ENCODE measurements at regions not wholly inside any gene's neighbourhood (a gene's known extent, or its start where the extent isn't known, plus 50 kb on each side); places are given as distances from the start of the nearest gene placed in this dataset.

- no peaks in the 10 kb centered on the region for H3K27me3 Mint-ChIP-seq
- H3K36me3 Mint-ChIP-seq (ENCODE audit: insufficient read depth) = no peaks in the 10 kb centered on the region
- H3K4me3 Mint-ChIP-seq (ENCODE audit: low read depth) = no peak overlapping the region
- peak overlapping the region; percentile 47 for H3K27ac Mint-ChIP-seq
- peaks cover 7% of the 10 kb centered on the region for H3K9me3 Mint-ChIP-seq (ENCODE audit: low read depth)
- TF ChIP-seq CTCF (IDR thresholded peaks at IDR 0.05; ENCODE audit: unreplicated experiment) = no peak
- DNase-seq (ENCODE audit: low spot score, unreplicated experiment) = no peak
- H3K4me1 Mint-ChIP-seq (ENCODE audit: low read depth) = peaks cover 33% of the 10 kb centered on the region
Measured at GRCh38 chr13:73218181-73218580, 159.4 kb downstream of the KLF5 start.

- Mint-ChIP-seq H3K4me3 (ENCODE audit: low read depth) (no peak overlapping the region), H3K9me3 (ENCODE audit: low read depth) (peaks cover 7% of the 10 kb centered on the region), H3K36me3 (ENCODE audit: insufficient read depth) (peaks cover 2% of the 10 kb centered on the region), H3K27ac (peak overlapping the region; percentile 15), H3K27me3 (no peaks in the 10 kb centered on the region), H3K4me1 (ENCODE audit: low read depth) (peaks cover 25% of the 10 kb centered on the region)
- no peak for DNase-seq (ENCODE audit: low spot score, unreplicated experiment)
- TF ChIP-seq CTCF (IDR thresholded peaks at IDR 0.05; ENCODE audit: unreplicated experiment) = no peak
Measured at GRCh38 chr13:73216381-73216831, 157.6 kb downstream of the KLF5 start.

- DNase-seq (ENCODE audit: low spot score, unreplicated experiment) = no peak
- Mint-ChIP-seq H3K27me3 (no peaks in the 10 kb centered on the region), H3K36me3 (ENCODE audit: insufficient read depth) (peaks cover 2% of the 10 kb centered on the region), H3K9me3 (ENCODE audit: low read depth) (peaks cover 7% of the 10 kb centered on the region), H3K4me1 (ENCODE audit: low read depth) (peaks cover 19% of the 10 kb centered on the region), H3K4me3 (ENCODE audit: low read depth) (no peak overlapping the region), H3K27ac (no peak overlapping the region)
- TF ChIP-seq CTCF (IDR thresholded peaks at IDR 0.05; ENCODE audit: unreplicated experiment) = no peak
Measured at GRCh38 chr13:73215823-73216222, 157.0 kb downstream of the KLF5 start.

GRCh38 chr13:73212482-73212881, 153.7 kb downstream of the KLF5 start:
- Mint-ChIP-seq H3K4me3 (ENCODE audit: low read depth) (no peak overlapping the region), H3K27ac (no peak overlapping the region), H3K36me3 (ENCODE audit: insufficient read depth) (peaks cover 2% of the 10 kb centered on the region), H3K27me3 (no peaks in the 10 kb centered on the region), H3K4me1 (ENCODE audit: low read depth) (peaks cover 23% of the 10 kb centered on the region), H3K9me3 (ENCODE audit: low read depth) (peaks cover 11% of the 10 kb centered on the region)
- no peak for DNase-seq (ENCODE audit: low spot score, unreplicated experiment)
- TF ChIP-seq CTCF (IDR thresholded peaks at IDR 0.05; ENCODE audit: unreplicated experiment) = no peak

GRCh38 chr13:73210218-73210883, 151.5 kb downstream of the KLF5 start:
- H3K27ac Mint-ChIP-seq = peak overlapping the region; percentile 93
- H3K36me3 Mint-ChIP-seq (ENCODE audit: insufficient read depth) = peaks cover 2% of the 10 kb centered on the region
- TF ChIP-seq CTCF (IDR thresholded peaks at IDR 0.05; ENCODE audit: unreplicated experiment) = no peak
- peaks cover 12% of the 10 kb centered on the region for H3K4me1 Mint-ChIP-seq (ENCODE audit: low read depth)
- DNase-seq (ENCODE audit: low spot score, unreplicated experiment) = no peak
- peaks cover 11% of the 10 kb centered on the region for H3K9me3 Mint-ChIP-seq (ENCODE audit: low read depth)
- H3K4me3 Mint-ChIP-seq (ENCODE audit: low read depth) = no peak overlapping the region
- H3K27me3 Mint-ChIP-seq = no peaks in the 10 kb centered on the region

All from progenitor cell of endocrine pancreas (in vitro differentiated cells).